ENCODE measurements at regions not wholly inside any gene's neighbourhood (a gene's known extent, or its start where the extent isn't known, plus 50 kb on each side); places are given as distances from the start of the nearest gene placed in this dataset.

- SMC1A ChIA-PET (ENCODE audit: uncharacterized antibody, unreplicated experiment): no interaction called here
- 1% methylated on average over 7 of the region's 7 CpGs for WGBS (ENCODE audit: insufficient coverage, insufficient replicate concordance, low lambda C conversion rate, missing lambda C conversion rate)
- POLR2A ChIA-PET: no interaction called here
- H3K27ac ChIP-seq (ENCODE audit: control insufficient read depth, insufficient read depth): no peak overlapping the region
- H3K9me3 ChIP-seq (replicated peaks; ENCODE audit: control insufficient read depth, insufficient read depth, low read length): no peaks in the 10 kb centered on the region
- no peak overlapping the region for H3K4me2 ChIP-seq (ENCODE audit: control insufficient read depth, insufficient read depth)
- H3K36me3 ChIP-seq (ENCODE audit: control insufficient read depth in 2 of 2, insufficient read depth in 2 of 2, low read length in 1 of 2): no peaks in the 10 kb centered on the region
- RAD21 ChIA-PET (ENCODE audit: unreplicated experiment): no interaction called here
- no peak overlapping the region for H3K4me3 ChIP-seq
- CTCF ChIA-PET: no interaction called here
- in situ Hi-C loops (cut with MboI): no loop called here
- FAIRE-seq: no peak
- H3K79me2 ChIP-seq (ENCODE audit: control insufficient read depth, insufficient read depth, low read length): no peaks in the 10 kb centered on the region
- no peaks in the 10 kb centered on the region; a peak in 1 of 4 replicates for H3K27me3 ChIP-seq (replicated peaks in 1 of 2; ENCODE audit: control insufficient read depth in 2 of 2, insufficient read depth in 2 of 2, low read length in 1 of 2)
- H4K20me1 ChIP-seq (ENCODE audit: control insufficient read depth, insufficient read depth): no peaks in the 10 kb centered on the region
- H3K4me1 ChIP-seq (ENCODE audit: control insufficient read depth, insufficient read depth, low read length): peaks cover 4% of the 10 kb centered on the region
- TF ChIP-seq TCF3 (IDR thresholded peaks at IDR 0.05; ENCODE audit: borderline replicate concordance, insufficient read depth, low read depth, low read length) (no peak), POLR2A (IDR thresholded peaks at IDR 0.05; ENCODE audit: low read depth, low read length) (no peak), CBFB (IDR thresholded peaks at IDR 0.05; ENCODE audit: low read depth) (no peak), MYB (IDR thresholded peaks at IDR 0.05; ENCODE audit: borderline replicate concordance, low read depth, low read length) (no peak), HCFC1 (IDR thresholded peaks at IDR 0.05; ENCODE audit: low read length) (no peak), RCOR1 (conservative IDR thresholded peaks at IDR 0.05; ENCODE audit: low read depth, low read length) (no peak), MYC (IDR thresholded peaks at IDR 0.05; ENCODE audit: insufficient read depth, insufficient read length, insufficient replicate concordance, low read length, severe bottlenecking) (no peak), NFYA (IDR thresholded peaks at IDR 0.05; ENCODE audit: borderline replicate concordance, low read depth, low read length) (no peak), ZNF274 (IDR thresholded peaks at IDR 0.05; ENCODE audit: insufficient read depth, insufficient read length) (no peak), TCF7 (IDR thresholded peaks at IDR 0.05; ENCODE audit: borderline replicate concordance) (no peak)
- H2AFZ ChIP-seq (ENCODE audit: control insufficient read depth, low read depth, low read length): no peak overlapping the region
- ATAC-seq: no peak
- no peak overlapping the region for H3K9ac ChIP-seq (ENCODE audit: control insufficient read depth, insufficient read depth, low read length)
- no peak for DNase-seq (ENCODE audit: low read depth, low spot score)
- BruUV-seq (replicated peaks): no TSS peak
- intact Hi-C loops (cut with micrococcal nuclease; ENCODE audit: unreplicated experiment): no loop called here
Observed at GRCh38 chr17:83194186-83194561, 114.8 kb downstream of the METRNL start.

GRCh38 chr17:83194761-83195329 lies 115.4 kb downstream of the METRNL start:
- H3K9ac ChIP-seq (ENCODE audit: control insufficient read depth, insufficient read depth, low read length): no peak overlapping the region
- WGBS (ENCODE audit: insufficient coverage, insufficient replicate concordance, low lambda C conversion rate, missing lambda C conversion rate): 69% methylated on average over 24 of the region's 24 CpGs
- H3K9me3 ChIP-seq (replicated peaks; ENCODE audit: control insufficient read depth, insufficient read depth, low read length): no peaks in the 10 kb centered on the region
- H3K79me2 ChIP-seq (ENCODE audit: control insufficient read depth, insufficient read depth, low read length): no peaks in the 10 kb centered on the region
- ATAC-seq (no peak), FAIRE-seq (no peak), DNase-seq (ENCODE audit: low read depth, low spot score) (no peak)
- H3K4me1 ChIP-seq (ENCODE audit: control insufficient read depth, insufficient read depth, low read length): peaks cover 10% of the 10 kb centered on the region
- H2AFZ ChIP-seq (ENCODE audit: control insufficient read depth, low read depth, low read length): no peak overlapping the region
- no peak overlapping the region for H3K27ac ChIP-seq (ENCODE audit: control insufficient read depth, insufficient read depth)
- no TSS peak for BruUV-seq (replicated peaks)
- H3K4me2 ChIP-seq (ENCODE audit: control insufficient read depth, insufficient read depth): no peak overlapping the region
- intact Hi-C loops (cut with micrococcal nuclease; ENCODE audit: unreplicated experiment): no loop called here
- no peak overlapping the region for H3K4me3 ChIP-seq
- H3K36me3 ChIP-seq (ENCODE audit: control insufficient read depth in 2 of 2, insufficient read depth in 2 of 2, low read length in 1 of 2): no peaks in the 10 kb centered on the region
- in situ Hi-C loops (cut with MboI): no loop called here
- CTCF ChIA-PET: no interaction called here
- H4K20me1 ChIP-seq (ENCODE audit: control insufficient read depth, insufficient read depth): no peaks in the 10 kb centered on the region
- RAD21 ChIA-PET (ENCODE audit: unreplicated experiment): no interaction called here
- H3K27me3 ChIP-seq (replicated peaks in 1 of 2; ENCODE audit: control insufficient read depth in 2 of 2, insufficient read depth in 2 of 2, low read length in 1 of 2): no peaks in the 10 kb centered on the region; a peak in 1 of 4 replicates
- SMC1A ChIA-PET (ENCODE audit: uncharacterized antibody, unreplicated experiment): no interaction called here
- POLR2A ChIA-PET: no interaction called here
- no peak for TF ChIP-seq MLLT1 (IDR thresholded peaks at IDR 0.05)
- TF ChIP-seq, protein P1, sequence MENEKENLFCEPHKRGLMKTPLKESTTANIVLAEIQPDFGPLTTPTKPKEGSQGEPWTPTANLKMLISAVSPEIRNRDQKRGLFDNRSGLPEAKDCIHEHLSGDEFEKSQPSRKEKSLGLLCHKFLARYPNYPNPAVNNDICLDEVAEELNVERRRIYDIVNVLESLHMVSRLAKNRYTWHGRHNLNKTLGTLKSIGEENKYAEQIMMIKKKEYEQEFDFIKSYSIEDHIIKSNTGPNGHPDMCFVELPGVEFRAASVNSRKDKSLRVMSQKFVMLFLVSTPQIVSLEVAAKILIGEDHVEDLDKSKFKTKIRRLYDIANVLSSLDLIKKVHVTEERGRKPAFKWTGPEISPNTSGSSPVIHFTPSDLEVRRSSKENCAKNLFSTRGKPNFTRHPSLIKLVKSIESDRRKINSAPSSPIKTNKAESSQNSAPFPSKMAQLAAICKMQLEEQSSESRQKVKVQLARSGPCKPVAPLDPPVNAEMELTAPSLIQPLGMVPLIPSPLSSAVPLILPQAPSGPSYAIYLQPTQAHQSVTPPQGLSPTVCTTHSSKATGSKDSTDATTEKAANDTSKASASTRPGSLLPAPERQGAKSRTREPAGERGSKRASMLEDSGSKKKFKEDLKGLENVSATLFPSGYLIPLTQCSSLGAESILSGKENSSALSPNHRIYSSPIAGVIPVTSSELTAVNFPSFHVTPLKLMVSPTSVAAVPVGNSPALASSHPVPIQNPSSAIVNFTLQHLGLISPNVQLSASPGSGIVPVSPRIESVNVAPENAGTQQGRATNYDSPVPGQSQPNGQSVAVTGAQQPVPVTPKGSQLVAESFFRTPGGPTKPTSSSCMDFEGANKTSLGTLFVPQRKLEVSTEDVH (IDR thresholded peaks at IDR 0.05; ENCODE audit: low read depth, partially characterized antibody): no peak
- TF ChIP-seq SMAD1 (IDR thresholded peaks at IDR 0.05; ENCODE audit: low read depth, partially characterized antibody): no peak
- TF ChIP-seq, protein P2, sequence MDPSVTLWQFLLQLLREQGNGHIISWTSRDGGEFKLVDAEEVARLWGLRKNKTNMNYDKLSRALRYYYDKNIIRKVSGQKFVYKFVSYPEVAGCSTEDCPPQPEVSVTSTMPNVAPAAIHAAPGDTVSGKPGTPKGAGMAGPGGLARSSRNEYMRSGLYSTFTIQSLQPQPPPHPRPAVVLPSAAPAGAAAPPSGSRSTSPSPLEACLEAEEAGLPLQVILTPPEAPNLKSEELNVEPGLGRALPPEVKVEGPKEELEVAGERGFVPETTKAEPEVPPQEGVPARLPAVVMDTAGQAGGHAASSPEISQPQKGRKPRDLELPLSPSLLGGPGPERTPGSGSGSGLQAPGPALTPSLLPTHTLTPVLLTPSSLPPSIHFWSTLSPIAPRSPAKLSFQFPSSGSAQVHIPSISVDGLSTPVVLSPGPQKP (IDR thresholded peaks at IDR 0.05; ENCODE audit: low read depth, low read length): no peak

All from GM12878 (cell line).